SHP77 treated with DMSO at 0.1 percent for 48 hours (cell line): ENCODE measurements at regions not wholly inside any gene's neighbourhood (a gene's known extent, or its start where the extent isn't known, plus 50 kb on each side); places are given as distances from the start of the nearest gene placed in this dataset.
"Not testable (repeated sequence)": the region's sequence is repeated elsewhere in the genome, so short reads cannot be mapped to it uniquely, and the experiment has no call there.

ENCODE experiments used
- DNase-seq: peaks from one replicate; lab custom pipeline; 2025; lab: John Stamatoyannopoulos, UW

GRCh38 chr9:7542693-7543092 lies 256.9 kb downstream of the DMAC1 start:
- no peak for DNase-seq

- DNase-seq: no peak
These were observed 257.5 kb downstream of the DMAC1 start for GRCh38 chr9:7542126-7542525.

- no peak for DNase-seq
These were observed 263.2 kb downstream of the DMAC1 start for GRCh38 chr9:7536310-7536939.

- DNase-seq: no peak
These were observed 265.2 kb downstream of the DMAC1 start for GRCh38 chr9:7534211-7534935.

GRCh38 chr9:7533376-7534090 lies 266.0 kb downstream of the DMAC1 start:
- DNase-seq: no peak

- DNase-seq: no peak
These were observed 276.0 kb downstream of the DMAC1 start for GRCh38 chr9:7523426-7524043.

GRCh38 chr9:7520396-7520795 lies 279.2 kb downstream of the DMAC1 start:
- DNase-seq: no peak

- no peak for DNase-seq
These were observed 283.2 kb downstream of the DMAC1 start for GRCh38 chr9:7516376-7516775.

- no peak for DNase-seq
These were observed 289.4 kb downstream of the DMAC1 start for GRCh38 chr9:7510199-7510598.

- no peak for DNase-seq
These were observed 289.9 kb downstream of the DMAC1 start for GRCh38 chr9:7509576-7510145.

- DNase-seq: no peak
These were observed 291.1 kb downstream of the DMAC1 start for GRCh38 chr9:7508516-7508915.

GRCh38 chr9:7507566-7508270 lies 291.9 kb downstream of the DMAC1 start:
- no peak for DNase-seq

- DNase-seq: no peak
These were observed 292.6 kb downstream of the DMAC1 start for GRCh38 chr9:7507026-7507425.

- no peak for DNase-seq
These were observed 299.1 kb downstream of the DMAC1 start for GRCh38 chr9:7500521-7500920.

GRCh38 chr9:7491641-7492040 lies 307.9 kb downstream of the DMAC1 start:
- no peak for DNase-seq

GRCh38 chr9:7490317-7491108 lies 309.1 kb downstream of the DMAC1 start:
- no peak for DNase-seq

GRCh38 chr9:7489036-7489435 lies 310.5 kb downstream of the DMAC1 start:
- DNase-seq: peak; percentile 86

GRCh38 chr9:7484014-7484413 lies 315.6 kb downstream of the DMAC1 start:
- not testable (repeated sequence) for DNase-seq

GRCh38 chr9:7481570-7481969 lies 318.0 kb downstream of the DMAC1 start:
- no peak for DNase-seq

GRCh38 chr9:7479300-7479699 lies 320.3 kb downstream of the DMAC1 start:
- DNase-seq: no peak

GRCh38 chr9:7478646-7479045 lies 320.9 kb downstream of the DMAC1 start:
- DNase-seq: no peak
